Upper lobe of left lung (tissue), 4 donors: ENCODE measurements at regions not wholly inside any gene's neighbourhood (a gene's known extent, or its start where the extent isn't known, plus 50 kb on each side); places are given as distances from the start of the nearest gene placed in this dataset.

Source experiments
- CTCF ChIP-seq, 6 experiments: fragments of 450-650 bp in 4 of 6; fragments of 200-600 bp in 2 of 6; sonication (generic) in 2 of 6; IDR thresholded peaks; one replicate each; pipeline ENCODE4 v1.5.1; 2016 to 2019; ENCODE audit warnings: antibody characterized with exemption in 6 of 6
- EP300 ChIP-seq, 4 donors: sonication (generic); formaldehyde crosslinking; IDR thresholded peaks; one replicate each; pipeline ENCODE4 v1.5.1; 2017; ENCODE audit warnings: antibody characterized with exemption in 4 of 4, control low read depth in 2 of 4

- no peak for TF ChIP-seq CTCF (IDR thresholded peaks at IDR 0.05)
- no peak for TF ChIP-seq EP300 (IDR thresholded peaks at IDR 0.05)
These were observed 141.8 kb downstream of the ZPLD1 start for GRCh38 chr3:102576651-102577050.
